Common myeloid progenitor, CD34-positive (primary cell): ENCODE measurements at regions not wholly inside any gene's neighbourhood (a gene's known extent, or its start where the extent isn't known, plus 50 kb on each side); places are given as distances from the start of the nearest gene placed in this dataset.
"Not testable (repeated sequence)": the region's sequence is repeated elsewhere in the genome, so short reads cannot be mapped to it uniquely, and the experiment has no call there.

Source experiments
- CTCF ChIA-PET: fragments of 350-600 bp; sonication (Branson Sonifier 250); formaldehyde crosslinking; loops from one replicate; lab custom pipeline; 2021; ENCODE audit warnings: antibody characterized with exemption; lab: Charles Lee
- POLR2A ChIA-PET: fragments of 350-600 bp; sonication (Branson Sonifier 250); formaldehyde crosslinking; loops from one replicate; lab custom pipeline; 2021; ENCODE audit warnings: antibody characterized with exemption; lab: Charles Lee
- DNase-seq, 3 donors: peaks; one replicate each; pipeline versions ENCODE4 v3.0.0 to v3.0.0-alpha.2; 2013
- H3K27ac ChIP-seq, 2 experiments: 1 replicate in 1 of 2; 2 replicates in 1 of 2; pipeline ENCODE4 v1.7.0; 2013; ENCODE audit warnings: inconsistent platforms in 2 of 2, low read length in 2 of 2, mild to moderate bottlenecking in 2 of 2, low read depth in 1 of 2, moderate library complexity in 1 of 2; ENCODE audit not compliant: severe bottlenecking in 2 of 2, insufficient read depth in 1 of 2, poor library complexity in 1 of 2
- H3K27me3 ChIP-seq, 5 experiments: replicated peaks in 2 of 5; 1 replicate in 3 of 5; 2 replicates in 2 of 5; pipeline versions ENCODE4 v1.6.1 to v1.7.0; 2013; ENCODE audit warnings: low read length in 4 of 5, mild to moderate bottlenecking in 2 of 5, moderate library complexity in 2 of 5, inconsistent platforms in 1 of 5; ENCODE audit not compliant: insufficient read depth in 5 of 5, control insufficient read depth in 4 of 5
- H3K36me3 ChIP-seq, 4 experiments: 1 replicate in 2 of 4; 2 replicates in 2 of 4; pipeline versions ENCODE4 v1.6.1 to v1.7.0; 2013; ENCODE audit warnings: low read length in 3 of 4, control low read depth in 1 of 4, mild to moderate bottlenecking in 1 of 4; ENCODE audit not compliant: control insufficient read depth in 4 of 4, insufficient read depth in 4 of 4
- H3K4me1 ChIP-seq, 4 experiments: 1 replicate in 3 of 4; 2 replicates in 1 of 4; pipeline versions ENCODE4 v1.6.1 to v1.7.1; 2013; ENCODE audit warnings: low read length in 3 of 4, mild to moderate bottlenecking in 3 of 4, control low read depth in 1 of 4, inconsistent platforms in 1 of 4, moderate library complexity in 1 of 4; ENCODE audit not compliant: control insufficient read depth in 4 of 4, insufficient read depth in 4 of 4; ENCODE audit errors: control extremely low read depth in 1 of 4
- H3K4me3 ChIP-seq, 7 experiments: 1 replicate in 4 of 7; 2 replicates in 3 of 7; pipeline versions ENCODE4 v1.5.1 to v1.7.0; 2013; ENCODE audit warnings: mild to moderate bottlenecking in 7 of 7, low read length in 6 of 7, moderate library complexity in 6 of 7, inconsistent platforms in 2 of 7, low read depth in 2 of 7, control low read depth in 1 of 7; ENCODE audit not compliant: insufficient read depth in 4 of 7, control insufficient read depth in 1 of 7; ENCODE audit errors: extremely low read depth in 1 of 7
- H3K9me3 ChIP-seq, 5 experiments: 1 replicate in 4 of 5; 2 replicates in 1 of 5; pipeline versions ENCODE4 v1.6.1 to v1.7.1; 2013; ENCODE audit warnings: low read length in 4 of 5, mild to moderate bottlenecking in 2 of 5, inconsistent platforms in 1 of 5, low read depth in 1 of 5, moderate library complexity in 1 of 5; ENCODE audit not compliant: control insufficient read depth in 4 of 5, insufficient read depth in 2 of 5; ENCODE audit errors: control extremely low read depth in 1 of 5
- WGBS: methylation state at CpG from one replicate; pipeline ENCODE4 v1.1.5; 2013; ENCODE audit not compliant: insufficient coverage; 5-methylcytosine and 5-hydroxymethylcytosine counted together

DNA sequence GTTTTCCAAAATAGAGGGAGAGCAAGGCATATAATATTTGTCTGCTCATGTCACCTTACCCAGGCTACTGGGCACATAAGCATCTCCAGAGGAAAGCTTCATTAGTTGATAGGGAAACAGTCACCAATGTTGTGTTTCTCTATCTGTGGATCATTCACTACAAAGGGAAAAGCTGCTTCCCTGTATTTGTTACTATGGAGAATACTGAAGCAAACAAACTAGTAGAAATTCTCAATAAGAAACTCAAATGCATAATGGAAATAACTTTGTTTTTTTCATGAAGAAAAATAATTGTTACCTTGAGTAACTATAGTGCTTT is 138.2 kb downstream of the PCSK1 start:
- CTCF ChIA-PET: no interaction called here
- H3K27me3 ChIP-seq: no peaks in the 10 kb centered on the region
- no peak overlapping the region for H3K4me3 ChIP-seq
- DNase-seq: no peak
- no peak overlapping the region for H3K27ac ChIP-seq
- peaks cover 0 to 2% (median 0%) of the 10 kb centered on the region in 5 experiments for H3K9me3 ChIP-seq
- H3K36me3 ChIP-seq: no peaks in the 10 kb centered on the region
- POLR2A ChIA-PET: no interaction called here
- no peaks in the 10 kb centered on the region for H3K4me1 ChIP-seq

DNA sequence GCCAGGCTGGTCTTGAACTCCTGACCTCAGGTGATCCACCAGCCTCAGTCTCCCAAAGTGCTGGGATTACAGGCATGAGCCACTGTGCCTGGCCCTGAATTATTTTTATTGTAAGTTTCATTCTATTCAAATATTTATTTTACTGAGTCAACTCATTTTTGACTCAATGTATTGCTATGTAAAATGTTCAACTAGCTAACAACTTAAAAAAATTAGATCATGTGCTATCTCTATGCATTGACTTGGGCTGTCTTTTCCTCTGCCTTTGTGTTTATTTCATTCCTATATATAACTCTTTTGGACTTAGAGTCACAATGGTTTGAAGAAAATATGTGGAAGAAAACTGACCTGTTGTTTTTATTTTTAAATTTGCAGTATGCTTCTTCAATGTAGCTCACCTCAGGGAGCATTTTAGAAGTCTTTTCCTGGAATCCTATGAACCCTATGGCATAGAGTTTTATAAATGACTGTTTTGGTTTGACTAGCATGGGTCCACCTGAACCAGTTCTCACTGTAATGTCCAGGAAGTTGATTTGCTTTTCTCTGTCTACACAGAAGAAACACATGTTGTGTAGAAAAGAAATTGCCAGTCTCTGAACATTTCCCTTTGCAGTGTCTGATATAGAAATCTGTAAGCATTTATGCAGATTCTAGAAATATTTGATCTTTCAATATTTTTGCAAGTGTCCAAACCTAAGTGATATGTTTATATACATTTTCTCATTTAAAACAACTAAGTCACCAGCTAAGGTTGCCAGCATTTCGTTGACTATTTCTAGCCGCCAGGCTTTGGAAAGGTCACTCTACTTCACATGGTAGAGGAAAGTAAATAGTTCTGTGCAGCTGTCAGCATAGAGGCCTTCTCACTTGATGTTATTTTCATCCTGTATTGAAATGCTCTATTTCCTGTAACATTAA is 138.8 kb downstream of the PCSK1 start:
- ChIA-PET POLR2A (no interaction called here), CTCF (no interaction called here)
- Histone ChIP-seq H3K36me3 (no peaks in the 10 kb centered on the region), H3K27me3 (no peaks in the 10 kb centered on the region), H3K4me3 (no peak overlapping the region), H3K4me1 (no peaks in the 10 kb centered on the region), H3K27ac (no peak overlapping the region), H3K9me3 (peaks cover 0 to 2% (median 0%) of the 10 kb centered on the region in 5 experiments)
- WGBS: 100% methylated on average over 2 of the region's 2 CpGs
- DNase-seq: no peak

DNA sequence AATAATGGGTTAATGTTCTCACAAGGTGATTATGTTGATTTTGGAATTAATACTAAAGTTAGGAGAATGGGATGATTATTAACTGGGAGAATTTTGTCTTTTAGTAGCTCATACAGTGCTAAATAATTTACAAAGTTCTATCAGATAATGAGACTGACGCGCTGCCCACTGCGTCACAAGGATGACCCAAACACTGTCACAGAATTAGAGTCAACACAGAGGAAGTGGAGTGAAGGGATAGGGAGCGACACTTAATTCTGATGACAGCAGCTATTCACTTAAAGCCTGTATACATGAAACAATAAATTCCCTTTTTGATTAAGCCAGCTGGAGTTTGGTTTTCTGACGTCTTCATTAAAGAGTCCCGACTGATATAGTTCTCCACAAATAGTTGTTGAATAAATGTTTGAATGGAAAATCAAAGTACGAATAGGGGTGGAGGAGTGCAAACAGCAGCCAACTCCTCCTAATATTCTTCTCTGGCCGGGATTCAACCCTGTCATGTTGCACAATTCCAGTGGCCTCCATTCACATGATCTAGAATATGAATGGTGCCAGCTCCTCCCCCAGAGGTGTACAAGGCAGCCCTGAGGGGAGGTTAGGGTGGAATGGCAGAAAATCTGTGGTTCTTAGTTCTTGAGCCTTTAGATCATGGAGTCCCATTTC is 140.3 kb downstream of the PCSK1 start:
- ChIA-PET CTCF (interaction anchor here (1.5 kb wide), 1 partner anchor 37 kb away, joined by 4 read pairs; no protein-coding TSS in a partner anchor), POLR2A (no interaction called here)
- Histone ChIP-seq H3K4me1 (no peaks in the 10 kb centered on the region), H3K9me3 (peaks cover 0 to 2% (median 0%) of the 10 kb centered on the region in 5 experiments), H3K27ac (no peak overlapping the region), H3K27me3 (no peaks in the 10 kb centered on the region), H3K36me3 (no peaks in the 10 kb centered on the region), H3K4me3 (no peak overlapping the region)
- no peak for DNase-seq
- WGBS: 95% methylated on average over 4 of the region's 8 CpGs

DNA sequence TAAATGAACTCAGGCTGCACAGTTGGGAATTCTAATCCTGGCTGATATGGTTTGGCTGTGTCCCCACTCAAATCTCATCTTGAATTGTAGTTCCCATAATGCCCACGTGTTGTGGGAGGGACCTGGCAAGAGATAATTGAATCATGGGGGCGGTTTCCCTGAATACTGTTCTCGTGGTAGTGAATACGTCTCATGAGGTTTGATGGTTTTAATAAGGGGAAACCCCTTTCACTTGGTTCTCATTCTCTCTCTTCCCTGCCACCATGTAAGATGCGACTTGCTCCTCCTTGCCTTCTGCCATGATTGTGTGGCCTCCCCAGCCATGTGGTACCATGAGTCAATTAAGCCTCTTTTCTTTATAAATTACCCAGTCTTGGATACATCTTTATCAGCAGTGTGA is 143.8 kb downstream of the PCSK1 start:
- CTCF ChIA-PET, H3K9me3 ChIP-seq, H3K36me3 ChIP-seq, H3K27me3 ChIP-seq, H3K27ac ChIP-seq, POLR2A ChIA-PET, DNase-seq, H3K4me1 ChIP-seq, H3K4me3 ChIP-seq: not testable (repeated sequence)
- 100% methylated on average over 2 of the region's 5 CpGs for WGBS

DNA sequence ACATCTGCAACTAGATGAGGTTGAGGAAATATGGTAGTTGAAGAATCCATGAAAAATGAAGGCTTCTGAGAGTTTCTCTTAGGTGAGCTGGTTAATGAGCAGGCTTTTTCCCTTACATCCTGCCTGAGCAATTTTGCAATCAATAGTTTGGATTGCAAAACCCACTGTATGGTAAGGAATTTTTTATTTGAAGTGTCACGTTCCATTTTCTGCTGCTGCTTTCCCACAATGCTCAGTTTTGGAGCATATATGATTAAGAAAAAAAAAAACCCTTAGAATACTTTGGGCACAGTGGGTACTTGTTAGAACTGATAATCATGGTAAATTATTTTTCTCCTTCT is 144.2 kb downstream of the PCSK1 start:
- no CpG with 5 or more reads among the region's 1 CpG for WGBS
- POLR2A ChIA-PET: no interaction called here
- Histone ChIP-seq H3K36me3 (no peaks in the 10 kb centered on the region), H3K27me3 (no peaks in the 10 kb centered on the region), H3K4me3 (no peak overlapping the region), H3K9me3 (peaks cover 0 to 2% (median 0%) of the 10 kb centered on the region in 5 experiments), H3K4me1 (no peaks in the 10 kb centered on the region), H3K27ac (no peak overlapping the region)
- CTCF ChIA-PET: no interaction called here
- no peak for DNase-seq

DNA sequence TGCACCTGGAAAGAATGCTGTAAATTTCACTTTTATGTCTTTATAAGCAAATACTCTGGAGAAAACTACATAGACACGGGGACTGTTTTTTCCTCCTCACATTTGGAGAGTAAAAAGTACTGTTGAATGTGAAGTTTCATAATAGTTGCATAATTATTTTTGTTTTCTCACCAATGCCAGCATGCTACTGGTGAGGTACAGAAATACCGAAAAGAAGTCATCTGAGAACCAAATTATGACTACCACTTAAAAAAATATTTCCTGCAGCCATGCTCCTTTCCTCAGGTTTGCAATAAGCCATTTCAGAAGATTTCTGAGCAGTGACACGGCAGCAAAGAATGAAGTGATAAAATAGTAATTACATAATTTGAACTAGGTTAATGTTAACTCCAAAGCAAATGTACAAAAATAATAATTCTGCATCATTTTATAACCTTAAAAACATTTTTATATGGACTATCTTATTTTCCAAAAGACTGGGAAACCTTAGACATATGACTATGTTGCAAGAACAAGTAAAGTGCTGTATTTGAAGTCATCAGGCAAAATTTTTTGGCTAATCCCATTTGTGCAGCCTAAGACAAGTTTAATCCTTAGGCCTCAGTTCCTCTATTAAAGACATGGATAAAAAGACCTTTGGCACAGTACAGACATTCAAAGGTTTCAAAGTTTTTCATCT is 144.7 kb downstream of the PCSK1 start:
- Histone ChIP-seq H3K4me1 (no peaks in the 10 kb centered on the region), H3K27me3 (no peaks in the 10 kb centered on the region), H3K4me3 (no peak overlapping the region), H3K9me3 (peaks cover 0 to 2% (median 0%) of the 10 kb centered on the region in 5 experiments), H3K27ac (no peak overlapping the region), H3K36me3 (no peaks in the 10 kb centered on the region)
- no CpG with 5 or more reads among the region's 3 CpGs for WGBS
- no peak for DNase-seq
- ChIA-PET POLR2A (no interaction called here), CTCF (no interaction called here)

DNA sequence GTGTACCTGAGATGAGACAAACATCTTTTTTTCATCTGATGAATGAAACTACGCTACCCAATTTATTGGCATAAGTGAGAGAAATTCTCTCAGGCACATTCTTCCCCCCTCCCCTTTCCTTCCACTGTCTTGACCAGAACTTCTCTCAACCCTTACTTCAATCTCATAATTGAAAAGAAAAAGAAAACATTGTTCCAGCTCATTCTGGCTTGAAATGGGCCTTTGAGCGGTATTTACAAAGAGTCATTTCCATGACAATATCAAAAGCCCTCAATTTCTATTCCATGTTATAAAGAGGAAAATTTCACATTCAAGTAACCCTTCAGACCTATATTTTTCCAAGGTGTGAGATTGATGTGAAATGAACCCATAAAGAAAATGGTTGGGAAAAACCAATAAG is 145.9 kb downstream of the PCSK1 start:
- POLR2A ChIA-PET: no interaction called here
- Histone ChIP-seq H3K9me3 (peaks cover 0 to 2% (median 0%) of the 10 kb centered on the region in 5 experiments), H3K27ac (no peak overlapping the region), H3K4me3 (no peak overlapping the region), H3K27me3 (no peaks in the 10 kb centered on the region), H3K36me3 (no peaks in the 10 kb centered on the region), H3K4me1 (no peaks in the 10 kb centered on the region)
- CTCF ChIA-PET: no interaction called here
- no peak for DNase-seq
- 88% methylated on average over 1 of the region's 2 CpGs for WGBS
